ENCODE measurements at regions not wholly inside any gene's neighbourhood (a gene's known extent, or its start where the extent isn't known, plus 50 kb on each side); places are given as distances from the start of the nearest gene placed in this dataset.

- no peak for DNase-seq
These were observed 70.1 kb upstream of the RAPGEF1 start for GRCh38 chr9:131809941-131810344.

- no peak for DNase-seq
These were observed 68.4 kb upstream of the RAPGEF1 start for GRCh38 chr9:131808291-131808690.

- DNase-seq: no peak
These were observed 67.5 kb upstream of the RAPGEF1 start for GRCh38 chr9:131807144-131807983.

- DNase-seq: no peak
These were observed 65.9 kb upstream of the RAPGEF1 start for GRCh38 chr9:131805803-131806202.

GRCh38 chr9:131804826-131805225, 65.0 kb upstream of the RAPGEF1 start:
- DNase-seq: no peak

- DNase-seq: no peak
These were observed 64.0 kb upstream of the RAPGEF1 start for GRCh38 chr9:131803758-131804411.

- DNase-seq: no peak
These were observed 61.9 kb upstream of the RAPGEF1 start for GRCh38 chr9:131801810-131802209.

GRCh38 chr9:131800843-131801242, 61.0 kb upstream of the RAPGEF1 start:
- DNase-seq: peak; percentile 38

GRCh38 chr9:131800366-131800765, 60.5 kb upstream of the RAPGEF1 start:
- peak; percentile 32 for DNase-seq

GRCh38 chr9:131799177-131799823, 59.4 kb upstream of the RAPGEF1 start:
- DNase-seq: peak; percentile 54

GRCh38 chr9:131798246-131798645, 58.4 kb upstream of the RAPGEF1 start:
- peak; percentile 48 for DNase-seq

- no peak for DNase-seq
These were observed 54.5 kb upstream of the RAPGEF1 start for GRCh38 chr9:131794393-131794792.

GRCh38 chr9:131791542-131792254, 51.8 kb upstream of the RAPGEF1 start:
- no peak for DNase-seq

All from retina (tissue), 1 donor.